ENCODE measurements at regions not wholly inside any gene's neighbourhood (a gene's known extent, or its start where the extent isn't known, plus 50 kb on each side); places are given as distances from the start of the nearest gene placed in this dataset.

GRCh38 chr1:199176713-199177112, 537.9 kb downstream of the PTPRC start:
- TF ChIP-seq SMC3 (conservative IDR thresholded peaks at IDR 0.05; ENCODE audit: poor library complexity) (no peak), CTCF (IDR thresholded peaks at IDR 0.05; ENCODE audit: poor library complexity, severe bottlenecking) (no peak), EP300 (conservative IDR thresholded peaks at IDR 0.05; ENCODE audit: poor library complexity, severe bottlenecking) (no peak), POLR2AphosphoS5 (IDR thresholded peaks at IDR 0.05) (no peak)

Measured in neural cell (in vitro differentiated cells).